HG03520 (cell line): ENCODE measurements at regions not wholly inside any gene's neighbourhood (a gene's known extent, or its start where the extent isn't known, plus 50 kb on each side); places are given as distances from the start of the nearest gene placed in this dataset.

Experiments
- ATAC-seq: cut with Tn5 transposase; IDR thresholded peaks from one replicate; pipeline ENCODE4 v1.9.1; 2021; ENCODE audit warnings: mild to moderate bottlenecking, moderate library complexity; ENCODE audit not compliant: unreplicated experiment

GRCh38 chr14:101360054-101360911 is 201.0 kb upstream of the DIO3 start:
- no peak for ATAC-seq

- no peak for ATAC-seq
These were observed 200.3 kb upstream of the DIO3 start for GRCh38 chr14:101361044-101361443.

GRCh38 chr14:101361451-101362433 is 199.6 kb upstream of the DIO3 start:
- ATAC-seq: no peak

DNA sequence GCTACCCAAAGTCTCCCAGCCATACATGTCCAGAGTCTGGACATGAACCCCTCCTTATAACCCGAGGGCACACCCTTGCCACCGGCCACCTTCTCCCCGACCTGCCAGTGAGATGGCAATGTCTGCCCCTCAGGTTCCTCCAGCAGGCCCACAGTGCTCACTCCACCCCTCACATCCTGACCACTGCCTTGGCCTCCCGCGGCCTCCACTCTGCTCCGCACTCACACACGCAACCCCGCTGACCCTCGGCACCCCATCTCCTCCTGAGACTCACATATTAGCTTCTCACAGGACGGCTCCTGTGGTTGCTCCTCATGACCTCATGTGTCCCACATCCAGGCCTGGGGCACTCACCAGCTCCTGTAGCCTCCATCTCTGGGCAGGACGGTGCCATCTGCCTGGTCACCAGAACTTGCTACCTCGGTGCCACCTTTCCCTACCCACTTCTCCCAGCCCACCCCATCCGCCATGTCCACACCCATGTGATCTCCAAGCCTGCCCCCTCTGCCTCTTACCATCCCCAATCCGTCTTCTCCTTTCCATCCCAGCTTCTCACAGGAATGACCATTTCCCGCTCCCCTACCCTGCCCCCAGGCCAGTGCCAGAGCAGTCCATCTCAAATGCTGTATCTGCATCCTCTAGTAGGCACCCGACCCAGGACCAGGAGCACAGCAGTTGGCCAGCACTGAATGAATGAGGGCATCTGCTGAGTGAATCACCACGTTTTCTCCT is 198.6 kb upstream of the DIO3 start:
- ATAC-seq: no peak

GRCh38 chr14:101363261-101363555 is 198.1 kb upstream of the DIO3 start:
- no peak for ATAC-seq

DNA sequence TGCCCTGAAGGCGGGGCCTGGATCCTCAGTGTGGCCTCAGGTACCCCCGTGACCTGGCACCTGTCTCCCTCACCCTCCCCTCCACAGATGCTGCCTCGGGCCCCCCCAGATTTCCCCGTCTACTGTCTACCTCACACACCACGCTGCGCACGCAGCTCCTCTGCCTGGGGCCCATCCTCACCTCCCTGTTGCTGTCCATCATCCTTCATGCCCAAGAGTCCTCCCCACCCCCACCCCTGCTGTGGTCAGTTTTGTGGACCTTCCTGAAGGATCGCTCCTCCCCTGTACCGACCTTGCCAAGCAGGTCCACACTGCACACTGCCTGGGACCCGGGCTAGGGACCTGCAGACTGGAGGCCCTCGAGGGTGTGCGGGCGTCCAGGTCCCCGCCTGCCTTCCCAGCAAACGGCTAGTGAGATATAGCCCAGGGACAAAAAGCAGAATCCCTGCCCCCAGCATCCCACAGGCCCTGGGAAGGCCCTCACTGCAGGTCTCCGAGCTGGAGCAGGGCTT is 197.4 kb upstream of the DIO3 start:
- ATAC-seq: no peak

GRCh38 chr14:101364503-101365328 is 196.6 kb upstream of the DIO3 start:
- ATAC-seq: no peak

DNA sequence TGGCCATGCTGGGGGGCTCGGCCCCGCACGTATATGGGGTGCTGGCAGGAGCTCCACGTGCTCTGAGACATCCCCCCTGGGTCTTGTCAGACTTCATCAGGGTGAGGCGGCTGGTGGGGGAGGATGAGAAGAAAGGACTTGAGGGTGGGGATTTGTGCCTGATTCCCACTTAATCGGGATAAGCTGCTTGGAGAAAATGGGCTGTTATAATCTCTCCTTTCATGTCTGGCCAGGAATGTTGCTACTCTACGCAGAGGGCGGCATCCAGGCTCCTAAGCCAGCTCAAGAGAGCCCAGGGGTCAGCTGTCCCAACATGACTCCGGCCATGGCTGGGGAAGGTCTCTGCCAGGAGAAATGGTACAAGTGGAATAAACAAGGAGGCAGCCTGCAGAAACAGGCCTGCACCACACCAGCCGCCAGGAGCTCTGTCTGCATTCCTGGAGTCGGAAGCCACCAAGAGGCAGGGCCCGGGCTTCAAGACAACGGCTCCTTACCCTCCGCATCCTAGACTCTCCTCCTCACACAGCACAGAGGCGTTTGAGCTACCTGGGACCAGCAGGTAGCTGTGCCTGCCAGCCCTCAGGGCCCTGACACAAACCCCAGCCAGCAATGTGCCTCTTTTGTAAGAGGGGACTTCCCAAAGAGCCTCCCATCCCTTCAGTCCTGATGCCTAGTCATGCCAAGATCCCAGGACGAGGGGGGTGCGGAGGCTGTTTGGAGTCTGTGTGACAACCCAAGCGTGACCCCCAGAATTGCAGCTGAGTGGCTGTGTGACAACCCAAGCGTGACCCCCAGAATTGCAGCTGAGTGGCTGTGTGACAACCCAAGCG is 195.8 kb upstream of the DIO3 start:
- no peak for ATAC-seq

DNA sequence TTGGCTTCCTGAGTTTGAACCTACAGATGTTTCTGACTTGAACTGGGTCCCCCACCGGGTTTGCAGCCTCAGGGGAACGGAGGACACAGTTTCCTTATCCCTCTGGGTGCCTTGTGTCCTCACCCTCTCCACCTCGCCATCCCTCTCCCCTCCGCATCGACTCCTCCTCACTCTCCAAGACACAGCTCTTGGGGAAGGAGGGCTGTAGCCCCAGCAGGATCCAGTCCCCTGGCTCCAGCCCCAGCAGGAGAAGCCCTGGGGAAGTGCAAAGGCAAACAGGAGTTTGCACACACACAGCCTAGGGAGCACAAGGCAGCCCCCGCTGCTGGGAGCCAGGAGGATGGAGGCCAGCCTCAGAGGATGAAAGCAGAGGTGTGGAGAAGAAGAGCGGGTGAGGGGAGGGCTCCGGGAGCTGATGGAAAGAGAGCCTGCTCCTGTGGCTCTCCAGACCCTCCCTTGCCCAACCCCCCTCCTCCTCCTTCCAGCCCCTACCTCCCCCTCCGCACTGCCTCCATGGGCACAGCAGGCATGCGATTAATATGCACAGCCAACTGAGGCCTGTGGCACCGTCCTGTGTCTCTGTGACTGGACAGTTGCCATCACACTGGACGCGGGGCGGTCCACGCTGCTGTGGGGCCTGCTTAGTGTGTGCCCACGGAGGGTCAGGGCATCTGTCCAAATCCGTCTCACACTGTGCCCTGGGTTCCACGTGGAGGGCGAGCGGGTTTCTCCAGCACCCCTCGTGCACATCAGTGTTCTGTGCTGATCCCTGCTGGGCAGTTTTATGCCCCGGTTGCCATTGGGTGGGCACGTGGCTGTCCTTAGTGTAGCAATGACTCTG is 193.7 kb upstream of the DIO3 start:
- no peak for ATAC-seq

GRCh38 chr14:101368629-101369028 is 192.7 kb upstream of the DIO3 start:
- no peak for ATAC-seq

- no peak for ATAC-seq
These were observed 191.9 kb upstream of the DIO3 start for GRCh38 chr14:101369194-101369915.

DNA sequence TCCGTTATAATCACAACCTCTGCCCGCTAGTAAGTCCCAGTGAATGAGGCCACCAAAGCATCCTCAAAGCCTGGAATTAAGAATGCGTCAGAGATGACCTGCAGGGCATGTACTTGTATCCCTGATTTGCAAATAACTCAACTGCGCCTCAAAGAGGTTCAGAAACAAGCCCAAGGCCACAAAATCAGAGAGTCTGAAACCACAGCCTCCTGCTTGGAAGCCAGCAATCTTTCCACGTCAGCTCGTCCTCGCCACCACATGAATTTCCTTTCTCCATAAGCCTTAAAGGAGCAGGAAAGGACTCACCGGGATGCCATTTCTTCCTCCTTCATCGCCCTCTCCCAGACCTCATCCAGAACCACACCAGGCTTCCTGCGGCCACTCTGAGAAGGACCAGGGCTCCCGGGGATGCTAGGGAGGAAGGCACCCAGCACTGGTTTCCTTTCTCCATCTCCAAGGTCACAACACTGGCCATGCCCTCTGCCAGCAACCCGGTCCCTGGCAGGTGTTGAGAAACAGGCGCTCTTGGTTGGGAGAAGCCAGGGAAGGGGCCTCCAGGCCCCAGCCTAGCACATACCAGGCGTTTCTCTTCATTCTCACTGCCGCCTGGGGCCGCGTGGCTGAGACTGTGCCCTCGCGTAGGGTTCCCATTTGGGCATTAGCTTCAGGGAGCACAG is 191.2 kb upstream of the DIO3 start:
- no peak for ATAC-seq

GRCh38 chr14:101370593-101371569 is 190.4 kb upstream of the DIO3 start:
- ATAC-seq: no peak

GRCh38 chr14:101371799-101372793 is 189.2 kb upstream of the DIO3 start:
- ATAC-seq: no peak
